ENCODE measurements at regions not wholly inside any gene's neighbourhood (a gene's known extent, or its start where the extent isn't known, plus 50 kb on each side); places are given as distances from the start of the nearest gene placed in this dataset.
"Not testable (repeated sequence)": the region's sequence is repeated elsewhere in the genome, so short reads cannot be mapped to it uniquely, and the experiment has no call there.

- peak; percentile 57 for DNase-seq (ENCODE audit: low read depth)
- Histone ChIP-seq H3K27me3 (ENCODE audit: control insufficient read depth, insufficient read depth, low read length) (no peaks in the 10 kb centered on the region), H3K36me3 (ENCODE audit: control insufficient read depth, insufficient read depth, low read length) (no peaks in the 10 kb centered on the region), H3K4me3 (ENCODE audit: low read depth, low read length) (no peak overlapping the region)
- no peak for TF ChIP-seq CTCF (IDR thresholded peaks at IDR 0.05; ENCODE audit: insufficient read depth, low read length, poor library complexity, severe bottlenecking)
These were observed 431.6 kb upstream of the RASGRP1 start for GRCh38 chr15:38996111-38996631.

GRCh38 chr15:38997841-38998240 lies 433.2 kb upstream of the RASGRP1 start:
- no peak for TF ChIP-seq CTCF (IDR thresholded peaks at IDR 0.05; ENCODE audit: insufficient read depth, low read length, poor library complexity, severe bottlenecking)
- Histone ChIP-seq H3K36me3 (ENCODE audit: control insufficient read depth, insufficient read depth, low read length) (no peaks in the 10 kb centered on the region), H3K27me3 (ENCODE audit: control insufficient read depth, insufficient read depth, low read length) (no peaks in the 10 kb centered on the region), H3K4me3 (ENCODE audit: low read depth, low read length) (no peak overlapping the region)
- DNase-seq (ENCODE audit: low read depth), result no peak

GRCh38 chr15:39000008-39000734 lies 435.6 kb upstream of the RASGRP1 start:
- Histone ChIP-seq H3K27me3 (ENCODE audit: control insufficient read depth, insufficient read depth, low read length) (no peaks in the 10 kb centered on the region), H3K36me3 (ENCODE audit: control insufficient read depth, insufficient read depth, low read length) (no peaks in the 10 kb centered on the region), H3K4me3 (ENCODE audit: low read depth, low read length) (no peak overlapping the region)
- no peak for DNase-seq (ENCODE audit: low read depth)
- no peak for TF ChIP-seq CTCF (IDR thresholded peaks at IDR 0.05; ENCODE audit: insufficient read depth, low read length, poor library complexity, severe bottlenecking)

GRCh38 chr15:39009740-39010139 lies 445.1 kb upstream of the RASGRP1 start:
- no peak overlapping the region for H3K4me3 ChIP-seq (ENCODE audit: low read depth, low read length)
- no peak for TF ChIP-seq CTCF (IDR thresholded peaks at IDR 0.05; ENCODE audit: insufficient read depth, low read length, poor library complexity, severe bottlenecking)

GRCh38 chr15:39011066-39011465 lies 446.5 kb upstream of the RASGRP1 start:
- DNase-seq (ENCODE audit: low read depth), result not testable (repeated sequence)

More at GRCh38 chr15:39009740-39010139, 445.1 kb upstream of the RASGRP1 start:
- DNase-seq (ENCODE audit: low read depth), result no peak
- Histone ChIP-seq H3K36me3 (ENCODE audit: control insufficient read depth, insufficient read depth, low read length) (no peaks in the 10 kb centered on the region), H3K27me3 (ENCODE audit: control insufficient read depth, insufficient read depth, low read length) (no peaks in the 10 kb centered on the region)

GRCh38 chr15:39013262-39013661 lies 448.6 kb upstream of the RASGRP1 start:
- Histone ChIP-seq H3K27me3 (ENCODE audit: control insufficient read depth, insufficient read depth, low read length) (no peaks in the 10 kb centered on the region), H3K4me3 (ENCODE audit: low read depth, low read length) (no peak overlapping the region), H3K36me3 (ENCODE audit: control insufficient read depth, insufficient read depth, low read length) (no peaks in the 10 kb centered on the region)
- TF ChIP-seq CTCF (IDR thresholded peaks at IDR 0.05; ENCODE audit: insufficient read depth, low read length, poor library complexity, severe bottlenecking), result no peak
- DNase-seq (ENCODE audit: low read depth), result no peak

More at GRCh38 chr15:39011066-39011465, 446.5 kb upstream of the RASGRP1 start:
- H3K36me3 ChIP-seq (ENCODE audit: control insufficient read depth, insufficient read depth, low read length); H3K27me3 ChIP-seq (ENCODE audit: control insufficient read depth, insufficient read depth, low read length); H3K4me3 ChIP-seq (ENCODE audit: low read depth, low read length): not testable (repeated sequence)

All from kidney epithelial cell (primary cell).